C4-2B (cell line): ENCODE measurements at regions not wholly inside any gene's neighbourhood (a gene's known extent, or its start where the extent isn't known, plus 50 kb on each side); places are given as distances from the start of the nearest gene placed in this dataset.

Source experiments
- H3K27ac ChIP-seq: fragments of 450-650 bp; 2 replicates; pipeline ENCODE4 v1.5.1; 2017
- ZFX ChIP-seq: fragments of 450-650 bp; IDR thresholded peaks from 2 replicates; pipeline ENCODE4 v1.6.1; 2017
- TF ChIP-seq, protein P1 (sequence below): fragments of 450-650 bp; conservative IDR thresholded peaks from 2 replicates; pipeline ENCODE4 v1.5.1; 2017; ENCODE audit warnings: mild to moderate bottlenecking

- no peak overlapping the region for H3K27ac ChIP-seq
- TF ChIP-seq, protein P1, sequence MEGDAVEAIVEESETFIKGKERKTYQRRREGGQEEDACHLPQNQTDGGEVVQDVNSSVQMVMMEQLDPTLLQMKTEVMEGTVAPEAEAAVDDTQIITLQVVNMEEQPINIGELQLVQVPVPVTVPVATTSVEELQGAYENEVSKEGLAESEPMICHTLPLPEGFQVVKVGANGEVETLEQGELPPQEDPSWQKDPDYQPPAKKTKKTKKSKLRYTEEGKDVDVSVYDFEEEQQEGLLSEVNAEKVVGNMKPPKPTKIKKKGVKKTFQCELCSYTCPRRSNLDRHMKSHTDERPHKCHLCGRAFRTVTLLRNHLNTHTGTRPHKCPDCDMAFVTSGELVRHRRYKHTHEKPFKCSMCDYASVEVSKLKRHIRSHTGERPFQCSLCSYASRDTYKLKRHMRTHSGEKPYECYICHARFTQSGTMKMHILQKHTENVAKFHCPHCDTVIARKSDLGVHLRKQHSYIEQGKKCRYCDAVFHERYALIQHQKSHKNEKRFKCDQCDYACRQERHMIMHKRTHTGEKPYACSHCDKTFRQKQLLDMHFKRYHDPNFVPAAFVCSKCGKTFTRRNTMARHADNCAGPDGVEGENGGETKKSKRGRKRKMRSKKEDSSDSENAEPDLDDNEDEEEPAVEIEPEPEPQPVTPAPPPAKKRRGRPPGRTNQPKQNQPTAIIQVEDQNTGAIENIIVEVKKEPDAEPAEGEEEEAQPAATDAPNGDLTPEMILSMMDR, result no peak
- TF ChIP-seq ZFX, result no peak
These were observed 638.4 kb downstream of the ACTR3B start for GRCh38 chr7:153397906-153398305.

- no peak overlapping the region for H3K27ac ChIP-seq
- no peak for TF ChIP-seq ZFX
- TF ChIP-seq, protein P1, result no peak
These were observed 638.8 kb downstream of the ACTR3B start for GRCh38 chr7:153398370-153398769.

DNA sequence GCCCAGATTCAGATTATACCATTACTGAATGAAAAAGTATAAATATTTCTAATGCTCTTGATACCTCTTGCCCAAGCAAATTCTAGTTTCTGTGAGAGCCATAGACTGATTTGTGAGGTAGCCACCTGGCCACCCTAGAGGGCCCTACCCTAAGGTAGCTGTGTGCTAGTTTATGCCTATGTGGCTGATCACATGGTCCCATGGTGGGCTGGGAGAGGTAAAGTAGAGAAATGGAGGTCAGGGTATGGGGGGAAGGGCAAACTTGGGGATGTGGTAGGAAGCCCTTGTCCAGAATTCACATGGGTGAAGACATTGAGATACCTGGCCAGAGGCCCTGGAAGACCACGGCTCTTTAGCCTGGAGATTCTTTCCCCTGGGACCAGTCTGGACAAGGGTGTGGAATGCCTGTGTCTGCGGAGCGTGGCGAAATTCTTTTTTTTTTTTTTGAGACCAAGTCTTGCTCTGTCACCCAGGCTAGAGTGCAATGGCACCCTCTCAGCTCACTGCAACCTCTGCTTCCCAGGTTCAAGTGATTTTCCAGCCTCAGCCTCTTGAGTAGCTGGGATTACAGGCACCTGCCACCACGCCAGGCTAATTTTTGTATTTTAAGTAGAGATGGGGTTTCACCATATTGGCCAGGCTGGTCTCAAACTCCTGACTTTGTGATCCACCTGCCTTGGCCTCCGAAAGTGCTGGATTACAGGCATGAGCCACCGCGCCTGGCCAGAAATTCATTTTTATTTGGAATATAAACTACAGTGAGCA is 639.4 kb downstream of the ACTR3B start:
- no peak for TF ChIP-seq ZFX
- TF ChIP-seq, protein P1, result no peak
- no peak overlapping the region for H3K27ac ChIP-seq

DNA sequence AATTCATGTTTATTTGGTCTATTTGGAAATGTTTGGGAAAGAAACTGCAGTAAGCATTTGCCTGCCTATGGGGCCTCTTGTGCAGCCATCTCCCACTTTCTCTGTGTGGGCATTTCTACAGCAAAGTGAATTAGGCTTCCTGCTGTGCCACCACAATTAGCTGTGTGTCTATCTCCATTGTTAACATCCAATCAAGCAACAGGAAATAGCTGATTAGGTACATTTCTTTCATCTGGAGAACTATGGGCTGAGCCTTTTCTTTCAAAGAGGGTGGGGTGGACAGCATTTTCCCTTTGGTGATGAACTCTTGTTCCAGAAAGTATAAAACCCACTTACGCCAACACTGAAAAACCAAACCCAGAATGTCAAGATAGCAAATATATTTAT is 640.0 kb downstream of the ACTR3B start:
- H3K27ac ChIP-seq, result no peak overlapping the region
- TF ChIP-seq ZFX, result no peak
- TF ChIP-seq, protein P1, result no peak

DNA sequence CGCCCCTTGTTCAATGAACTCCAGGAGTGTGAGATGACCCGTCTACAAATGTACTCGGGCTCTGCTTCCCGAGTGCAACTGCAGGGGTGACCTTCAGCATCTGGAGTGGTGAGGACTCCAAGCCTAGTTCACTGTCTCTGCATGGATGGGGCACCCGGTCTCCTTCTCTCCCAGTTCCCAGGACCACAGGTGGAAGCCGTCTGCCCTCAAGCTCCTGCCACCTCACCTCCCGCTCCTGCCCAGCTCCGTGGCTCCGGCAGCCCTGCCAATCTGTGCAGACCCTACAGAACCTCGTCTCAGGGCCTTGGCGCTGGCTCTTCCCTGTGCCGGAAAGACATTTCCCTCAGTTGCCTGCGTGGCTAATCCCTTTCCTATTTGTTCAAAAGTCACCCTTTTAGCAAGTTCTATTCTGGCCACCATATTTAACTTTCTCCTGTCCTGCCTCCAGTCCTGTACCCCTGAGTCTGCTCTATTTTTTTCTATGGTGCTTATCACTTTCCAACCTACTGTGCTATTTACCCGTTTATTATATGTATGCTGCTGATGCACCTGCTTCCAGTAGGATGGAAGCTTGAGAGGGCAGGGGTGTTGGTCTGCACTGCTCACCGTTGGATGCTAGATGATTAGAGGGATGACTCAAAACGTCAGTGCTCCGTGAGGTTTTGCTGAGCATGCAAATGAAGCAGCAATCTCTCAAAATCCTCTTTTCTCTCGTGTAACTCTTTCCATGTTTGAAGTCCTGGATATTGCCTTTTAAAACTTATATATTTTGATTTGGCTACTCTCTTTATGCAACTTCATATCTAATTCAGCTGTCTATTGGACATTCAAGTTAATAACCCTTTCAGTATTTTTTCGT is 641.4 kb downstream of the ACTR3B start:
- no peak overlapping the region for H3K27ac ChIP-seq
- TF ChIP-seq, protein P1, result no peak
- no peak for TF ChIP-seq ZFX

- no peak overlapping the region for H3K27ac ChIP-seq
- TF ChIP-seq ZFX, result no peak
These were observed 642.5 kb downstream of the ACTR3B start for GRCh38 chr7:153401795-153402720.

- H3K27ac ChIP-seq, result no peak overlapping the region
- no peak for TF ChIP-seq ZFX
- TF ChIP-seq, protein P1, result no peak
These were observed 643.4 kb downstream of the ACTR3B start for GRCh38 chr7:153402721-153403541.
